H9 (cell line): ENCODE measurements at regions not wholly inside any gene's neighbourhood (a gene's known extent, or its start where the extent isn't known, plus 50 kb on each side); places are given as distances from the start of the nearest gene placed in this dataset.

Experiments used
- DNase-seq: peaks from one replicate; pipeline ENCODE4 v3.0.0-alpha.2; 2017
- H2AFZ ChIP-seq: one replicate; pipeline ENCODE4 v1.6.1; 2013; ENCODE audit warnings: mild to moderate bottlenecking, low read length, control low read depth, moderate library complexity
- H2AK5ac ChIP-seq: 2 replicates; pipeline ENCODE4 v1.6.1; 2013; ENCODE audit warnings: low read length, control low read depth, mixed read lengths; ENCODE audit not compliant: insufficient read length
- H2BK120ac ChIP-seq: one replicate; pipeline ENCODE4 v1.6.1; 2013; ENCODE audit warnings: low read depth, mild to moderate bottlenecking, low read length, control low read depth, inconsistent platforms; ENCODE audit not compliant: poor library complexity, severe bottlenecking
- H2BK12ac ChIP-seq: 2 replicates; pipeline ENCODE4 v1.6.1; 2013; ENCODE audit warnings: low read length, control low read depth, mixed read lengths, low read depth; ENCODE audit not compliant: insufficient read length
- H2BK15ac ChIP-seq: 2 replicates; pipeline ENCODE4 v1.6.1; 2013; ENCODE audit warnings: low read depth, low read length, control low read depth
- H2BK20ac ChIP-seq: one replicate; pipeline ENCODE4 v1.6.1; 2013; ENCODE audit warnings: low read depth, mild to moderate bottlenecking, low read length, control low read depth, inconsistent platforms; ENCODE audit not compliant: poor library complexity, severe bottlenecking
- H2BK5ac ChIP-seq: 2 replicates; pipeline ENCODE4 v1.6.1; 2013; ENCODE audit warnings: low read length, control low read depth, mixed read lengths; ENCODE audit not compliant: insufficient read length
- H3K14ac ChIP-seq: 2 replicates; pipeline ENCODE4 v1.6.1; 2013; ENCODE audit warnings: low read length, control low read depth; ENCODE audit not compliant: insufficient read depth
- H3K18ac ChIP-seq: 2 replicates; pipeline ENCODE4 v1.6.1; 2013; ENCODE audit warnings: low read depth, mild to moderate bottlenecking, mixed read lengths, low read length, control low read depth; ENCODE audit not compliant: insufficient read length
- H3K23ac ChIP-seq: 2 replicates; pipeline ENCODE4 v1.6.1; 2013; ENCODE audit warnings: low read length, control low read depth, mixed read lengths, low read depth; ENCODE audit not compliant: insufficient read length
- H3K23me2 ChIP-seq: 2 replicates; pipeline ENCODE4 v1.6.1; 2013; ENCODE audit warnings: low read depth, mild to moderate bottlenecking, mixed read lengths, low read length, control low read depth; ENCODE audit not compliant: insufficient read length, poor library complexity, severe bottlenecking
- H3K27ac ChIP-seq: 2 replicates; pipeline ENCODE4 v1.5.1; 2013; ENCODE audit warnings: low read length, control low read depth, mixed read lengths, low read depth; ENCODE audit not compliant: insufficient read length
- H3K27me3 ChIP-seq: 2 replicates; pipeline ENCODE4 v1.6.1; 2013; ENCODE audit warnings: low read length, control low read depth, inconsistent platforms; ENCODE audit not compliant: insufficient read depth
- H3K4ac ChIP-seq: 2 replicates; pipeline ENCODE4 v1.6.1; 2013; ENCODE audit warnings: low read depth, mild to moderate bottlenecking, control low read depth, inconsistent platforms, low read length, moderate library complexity
- H3K4me1 ChIP-seq: 2 replicates; pipeline ENCODE4 v1.6.1; 2013; ENCODE audit warnings: low read length, control low read depth, inconsistent platforms; ENCODE audit not compliant: insufficient read depth
- H3K4me2 ChIP-seq: 2 replicates; pipeline ENCODE4 v1.6.1; 2013; ENCODE audit warnings: low read length, control low read depth, mixed read lengths; ENCODE audit not compliant: insufficient read length, insufficient read depth
- H3K56ac ChIP-seq: 2 replicates; pipeline ENCODE4 v1.6.1; 2013; ENCODE audit warnings: low read depth, mild to moderate bottlenecking, mixed read lengths, low read length, control low read depth; ENCODE audit not compliant: insufficient read length
- H3K79me1 ChIP-seq: 2 replicates; pipeline ENCODE4 v1.6.1; 2013; ENCODE audit warnings: low read depth, mild to moderate bottlenecking, moderate library complexity, low read length, control low read depth, inconsistent platforms; ENCODE audit not compliant: insufficient read depth, poor library complexity, severe bottlenecking
- H3K79me2 ChIP-seq: 2 replicates; pipeline ENCODE4 v1.6.1; 2013; ENCODE audit warnings: low read length, control low read depth, inconsistent platforms; ENCODE audit not compliant: insufficient read depth
- H3K9ac ChIP-seq: 2 replicates; pipeline ENCODE4 v1.6.1; 2013; ENCODE audit warnings: low read length, control low read depth, mixed read lengths; ENCODE audit not compliant: insufficient read length; ENCODE audit errors: extremely low read depth
- H3K9me3 ChIP-seq: one replicate; pipeline ENCODE4 v1.6.1; 2013; ENCODE audit warnings: low read depth, low read length, inconsistent platforms; ENCODE audit not compliant: control insufficient read depth
- H3T11ph ChIP-seq: one replicate; pipeline ENCODE4 v1.6.1; 2013; ENCODE audit warnings: mild to moderate bottlenecking, low read length, control low read depth, inconsistent platforms
- H4K20me1 ChIP-seq: one replicate; pipeline ENCODE4 v1.6.1; 2013; ENCODE audit not compliant: control insufficient read depth, insufficient read length, insufficient read depth
- H4K5ac ChIP-seq: 2 replicates; pipeline ENCODE4 v1.6.1; 2013; ENCODE audit warnings: low read depth, mild to moderate bottlenecking, mixed read lengths, low read length, control low read depth; ENCODE audit not compliant: insufficient read length
- H4K8ac ChIP-seq: replicated peaks from 2 replicates; pipeline ENCODE4 v1.6.1; 2013; ENCODE audit warnings: low read length, control low read depth, mixed read lengths, low read depth; ENCODE audit not compliant: insufficient read length
- H4K91ac ChIP-seq: 2 replicates; pipeline ENCODE4 v1.6.1; 2013; ENCODE audit warnings: low read depth, mild to moderate bottlenecking, moderate library complexity, mixed read lengths, low read length, control low read depth; ENCODE audit not compliant: insufficient read length
- H3K27ac Mint-ChIP-seq, 3 experiments: 2 replicates in 2 of 3; 3 replicates in 1 of 3; pipeline ENCODE4 v1.8.0; 2020 to 2021; ENCODE audit warnings: mixed read lengths in 3 of 3, mild to moderate bottlenecking in 1 of 3, moderate library complexity in 1 of 3
- H3K27me3 Mint-ChIP-seq: 2 replicates; pipeline ENCODE4 v1.8.0; 2021; ENCODE audit warnings: low read depth, mild to moderate bottlenecking, moderate library complexity, mixed read lengths
- H3K36me3 Mint-ChIP-seq, 3 experiments: 2 replicates in 2 of 3; 3 replicates in 1 of 3; pipeline ENCODE4 v1.8.0; 2020 to 2021; ENCODE audit warnings: low read depth in 3 of 3, mixed read lengths in 3 of 3; ENCODE audit not compliant: insufficient read depth in 1 of 3
- H3K4me1 Mint-ChIP-seq, 2 experiments: 2 replicates each; pipeline ENCODE4 v1.8.0; 2020; ENCODE audit warnings: mixed read lengths in 2 of 2
- H3K4me3 Mint-ChIP-seq, 2 experiments: 2 replicates in 1 of 2; 3 replicates in 1 of 2; pipeline ENCODE4 v1.8.0; 2020 to 2021; ENCODE audit warnings: mild to moderate bottlenecking in 2 of 2, mixed read lengths in 2 of 2, moderate library complexity in 1 of 2
- H3K9me3 Mint-ChIP-seq, 2 experiments: 2 replicates in 1 of 2; 3 replicates in 1 of 2; pipeline ENCODE4 v1.8.0; 2020; ENCODE audit warnings: mild to moderate bottlenecking in 2 of 2, mixed read lengths in 2 of 2, moderate library complexity in 1 of 2
- WGBS: extraction: QIAGEN DNeasy Blood & Tissue Kit; methylation state at CpG from one replicate; pipeline ENCODE4 v1.1.7; 2013; ENCODE audit warnings: missing lambda C conversion rate, low lambda C conversion rate, mixed read lengths; ENCODE audit not compliant: insufficient read length; ENCODE audit errors: extremely low coverage; 5-methylcytosine and 5-hydroxymethylcytosine counted together
- TF ChIP-seq, protein P1 (sequence below): fragments of 200-600 bp; sonication (generic); conservative IDR thresholded peaks from 3 replicates; pipeline ENCODE4 v1.8.0; 2021; ENCODE audit warnings: antibody characterized with exemption, mild to moderate bottlenecking

DNA sequence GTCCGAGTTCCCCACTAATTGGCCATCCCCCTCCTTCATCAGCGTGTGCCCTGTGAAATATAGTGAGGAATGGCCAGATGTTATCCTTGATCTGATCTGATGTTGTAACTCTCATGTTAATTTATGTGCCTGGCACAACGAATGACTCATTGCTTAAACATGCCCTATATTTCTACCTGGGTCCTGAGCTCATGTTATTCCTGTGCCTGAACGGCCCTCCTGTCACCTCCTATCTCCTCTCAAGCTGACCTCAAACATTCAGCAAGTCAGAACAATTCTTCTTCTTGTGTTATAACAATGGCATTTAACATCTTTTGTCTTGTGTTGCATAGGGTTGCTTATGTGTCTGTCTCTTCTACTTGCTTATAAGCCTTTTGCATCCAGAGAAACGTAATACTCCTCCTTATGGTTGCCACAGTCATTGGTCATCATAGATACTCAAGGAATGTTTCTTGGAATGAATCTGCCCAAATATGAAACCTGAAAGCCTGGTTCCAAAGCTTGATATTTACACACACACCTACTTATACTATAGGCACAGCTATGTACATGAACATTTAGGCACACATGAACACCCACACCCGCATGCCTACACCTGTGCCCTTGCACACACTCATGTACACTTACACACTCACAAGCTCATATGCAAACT is 80.2 kb upstream of the PHLPP1 start:
- Histone ChIP-seq H2BK12ac (no peak overlapping the region), H3K9me3 (no peaks in the 10 kb centered on the region), H3K18ac (no peak overlapping the region), H4K20me1 (no peaks in the 10 kb centered on the region), H3K56ac (no peak overlapping the region), H2BK5ac (no peak overlapping the region), H3K79me1 (no peaks in the 10 kb centered on the region), H2AFZ (no peak overlapping the region), H4K5ac (no peak overlapping the region), H2BK15ac (no peak overlapping the region), H3K27ac (no peak overlapping the region), H3T11ph (no peak overlapping the region), H3K23me2 (no peaks in the 10 kb centered on the region), H3K27me3 (no peaks in the 10 kb centered on the region), H4K91ac (no peak overlapping the region), H3K23ac (no peak overlapping the region), H3K14ac (no peak overlapping the region), H3K4me1 (peaks cover 4% of the 10 kb centered on the region; the same call in 1 of the 2 replicates), H3K9ac (no peak overlapping the region), H3K4me2 (no peak overlapping the region), H2BK20ac (no peak overlapping the region), H2AK5ac (no peak overlapping the region), H3K4ac (no peak overlapping the region), H4K8ac (no peak overlapping the region), H2BK120ac (no peak overlapping the region), H3K79me2 (no peaks in the 10 kb centered on the region)
- TF ChIP-seq, protein P1, sequence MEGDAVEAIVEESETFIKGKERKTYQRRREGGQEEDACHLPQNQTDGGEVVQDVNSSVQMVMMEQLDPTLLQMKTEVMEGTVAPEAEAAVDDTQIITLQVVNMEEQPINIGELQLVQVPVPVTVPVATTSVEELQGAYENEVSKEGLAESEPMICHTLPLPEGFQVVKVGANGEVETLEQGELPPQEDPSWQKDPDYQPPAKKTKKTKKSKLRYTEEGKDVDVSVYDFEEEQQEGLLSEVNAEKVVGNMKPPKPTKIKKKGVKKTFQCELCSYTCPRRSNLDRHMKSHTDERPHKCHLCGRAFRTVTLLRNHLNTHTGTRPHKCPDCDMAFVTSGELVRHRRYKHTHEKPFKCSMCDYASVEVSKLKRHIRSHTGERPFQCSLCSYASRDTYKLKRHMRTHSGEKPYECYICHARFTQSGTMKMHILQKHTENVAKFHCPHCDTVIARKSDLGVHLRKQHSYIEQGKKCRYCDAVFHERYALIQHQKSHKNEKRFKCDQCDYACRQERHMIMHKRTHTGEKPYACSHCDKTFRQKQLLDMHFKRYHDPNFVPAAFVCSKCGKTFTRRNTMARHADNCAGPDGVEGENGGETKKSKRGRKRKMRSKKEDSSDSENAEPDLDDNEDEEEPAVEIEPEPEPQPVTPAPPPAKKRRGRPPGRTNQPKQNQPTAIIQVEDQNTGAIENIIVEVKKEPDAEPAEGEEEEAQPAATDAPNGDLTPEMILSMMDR: no peak
- Mint-ChIP-seq H3K4me1 (peaks cover 6 to 10% of the 10 kb centered on the region in 2 experiments), H3K9me3 (no peaks in the 10 kb centered on the region), H3K27me3 (no peaks in the 10 kb centered on the region), H3K4me3 (no peak overlapping the region), H3K27ac (no peak overlapping the region), H3K36me3 (no peaks in the 10 kb centered on the region)
- no CpG with 5 or more reads among the region's 6 CpGs for WGBS
- DNase-seq: no peak
